Keratinocyte (primary cell): ENCODE measurements at regions not wholly inside any gene's neighbourhood (a gene's known extent, or its start where the extent isn't known, plus 50 kb on each side); places are given as distances from the start of the nearest gene placed in this dataset.

Experiments
- DNase-seq: peaks from one replicate; pipeline ENCODE4 v3.0.0-alpha.2; 2011; ENCODE audit warnings: low read depth, missing footprints, low spot score
- FAIRE-seq: peaks from 2 replicates; lab custom pipeline; 2011; peaks lifted over from hg19 to GRCh38; lab: Jason Lieb, UNC
- H2AFZ ChIP-seq: 2 replicates; pipeline ENCODE4 v1.6.0; 2012; ENCODE audit warnings: low read length, control low read depth, inconsistent platforms; ENCODE audit not compliant: control insufficient read depth
- H3K27ac ChIP-seq: 2 replicates; pipeline ENCODE4 v1.5.1; 2011; ENCODE audit warnings: low read length; ENCODE audit not compliant: control insufficient read depth, insufficient read depth
- H3K27me3 ChIP-seq: 3 replicates; pipeline ENCODE4 v1.6.0; 2011; ENCODE audit warnings: low read length; ENCODE audit not compliant: control insufficient read depth, insufficient read depth; ENCODE audit errors: extremely low read depth
- H3K36me3 ChIP-seq, 2 experiments: 2 replicates in 1 of 2; 3 replicates in 1 of 2; pipeline ENCODE4 v1.5.1; 2011; ENCODE audit warnings: low read length in 2 of 2, mild to moderate bottlenecking in 1 of 2; ENCODE audit not compliant: control insufficient read depth in 2 of 2, insufficient read depth in 2 of 2; ENCODE audit errors: extremely low read depth in 1 of 2
- H3K4me1 ChIP-seq: 3 replicates; pipeline ENCODE4 v1.5.1; 2011; ENCODE audit warnings: low read length; ENCODE audit not compliant: control insufficient read depth, insufficient read depth; ENCODE audit errors: extremely low read depth
- H3K4me2 ChIP-seq: 3 replicates; pipeline ENCODE4 v1.6.0; 2011; ENCODE audit warnings: low read depth, low read length; ENCODE audit not compliant: control insufficient read depth, insufficient read depth; ENCODE audit errors: extremely low read depth
- H3K4me3 ChIP-seq, 3 experiments: fragments of 200-600 bp in 1 of 3; sonication (generic) in 1 of 3; 2 replicates in 2 of 3; 3 replicates in 1 of 3; pipeline ENCODE4 v1.5.1; 2011 to 2016; ENCODE audit warnings: low read length in 3 of 3, mild to moderate bottlenecking in 3 of 3, control low read depth in 2 of 3, inconsistent platforms in 1 of 3, low read depth in 1 of 3, mixed read lengths in 1 of 3, mixed run types in 1 of 3, moderate library complexity in 1 of 3; ENCODE audit not compliant: control insufficient read depth in 2 of 3, insufficient read depth in 2 of 3; ENCODE audit errors: extremely low read depth in 1 of 3
- H3K79me2 ChIP-seq: 2 replicates; pipeline ENCODE4 v1.6.0; 2012; ENCODE audit warnings: low read length; ENCODE audit not compliant: control insufficient read depth, insufficient read depth
- H3K9ac ChIP-seq: 3 replicates; pipeline ENCODE4 v1.6.0; 2011; ENCODE audit warnings: low read length; ENCODE audit not compliant: control insufficient read depth, insufficient read depth; ENCODE audit errors: extremely low read depth
- H3K9me1 ChIP-seq: 3 replicates; pipeline ENCODE4 v1.6.0; 2011; ENCODE audit warnings: low read length; ENCODE audit not compliant: control insufficient read depth, insufficient read depth; ENCODE audit errors: extremely low read depth
- H3K9me3 ChIP-seq: 2 replicates; pipeline ENCODE4 v1.5.1; 2012; ENCODE audit warnings: low read depth, low read length; ENCODE audit not compliant: control insufficient read depth
- H4K20me1 ChIP-seq: 3 replicates; pipeline ENCODE4 v1.6.0; 2011; ENCODE audit warnings: low read length; ENCODE audit not compliant: control insufficient read depth, insufficient read depth; ENCODE audit errors: extremely low read depth
- CTCF ChIP-seq, 3 experiments: IDR thresholded peaks in 1 of 3; conservative IDR thresholded peaks in 1 of 3; optimal IDR thresholded peaks in 1 of 3; 2 replicates in 2 of 3; 3 replicates in 1 of 3; pipeline versions ENCODE3 to v1.5.1; 2011; ENCODE audit warnings: low read length in 3 of 3, mild to moderate bottlenecking in 3 of 3, moderate library complexity in 2 of 3, control low read depth in 1 of 3, inconsistent platforms in 1 of 3; ENCODE audit not compliant: insufficient read depth in 2 of 3; ENCODE audit errors: extremely low read depth in 1 of 3
- EZH2 ChIP-seq: IDR thresholded peaks from one replicate; pipeline ENCODE4 v1.6.1; 2012; ENCODE audit warnings: inconsistent platforms, mild to moderate bottlenecking, low read length, moderate library complexity
- dilution Hi-C: fragments of 300-500 bp; cut with MboI; formaldehyde crosslinking; loops from one replicate; pipeline ENCODE4 v1.7.0; 2020; ENCODE audit warnings: low sequenced_read_pairs; ENCODE audit not compliant: extremely low pct_ligation_motif_present

- H3K4me2 ChIP-seq, result no peak overlapping the region
- no peak overlapping the region for H3K9ac ChIP-seq
- FAIRE-seq (no peak), DNase-seq (no peak)
- no peak for TF ChIP-seq CTCF (optimal IDR thresholded peaks at IDR 0.05 in 1 of 3, IDR thresholded peaks at IDR 0.05 in 1 of 3, conservative IDR thresholded peaks at IDR 0.05 in 1 of 3; ENCODE audit: extremely low read depth in 1 of 3, insufficient read depth in 2 of 3, low read length in 3 of 3)
- no peak for TF ChIP-seq EZH2
- no peaks in the 10 kb centered on the region for H3K79me2 ChIP-seq
- H3K9me1 ChIP-seq, result no peaks in the 10 kb centered on the region
- no peak overlapping the region for H3K4me3 ChIP-seq
- H3K9me3 ChIP-seq, result peaks cover 2% of the 10 kb centered on the region
- no peak overlapping the region for H2AFZ ChIP-seq
- H3K4me1 ChIP-seq, result no peaks in the 10 kb centered on the region
- H3K36me3 ChIP-seq, result no peaks in the 10 kb centered on the region
- no peak overlapping the region for H3K27ac ChIP-seq
- H3K27me3 ChIP-seq, result no peaks in the 10 kb centered on the region
- dilution Hi-C loops, result no loop called here
- H4K20me1 ChIP-seq, result no peaks in the 10 kb centered on the region
Observed at GRCh38 chr3:127110982-127111693, 81.8 kb upstream of the PRR23E start.

GRCh38 chr3:127112796-127113570 lies 79.9 kb upstream of the PRR23E start:
- no peak overlapping the region for H3K9ac ChIP-seq
- TF ChIP-seq CTCF (optimal IDR thresholded peaks at IDR 0.05 in 1 of 3, IDR thresholded peaks at IDR 0.05 in 1 of 3, conservative IDR thresholded peaks at IDR 0.05 in 1 of 3; ENCODE audit: extremely low read depth in 1 of 3, insufficient read depth in 2 of 3, low read length in 3 of 3), result no peak
- no peak for TF ChIP-seq EZH2
- no peak overlapping the region for H3K27ac ChIP-seq
- no peaks in the 10 kb centered on the region for H3K36me3 ChIP-seq
- dilution Hi-C loops, result no loop called here
- H3K9me3 ChIP-seq, result peaks cover 2% of the 10 kb centered on the region
- FAIRE-seq (no peak), DNase-seq (no peak)
- no peaks in the 10 kb centered on the region for H3K9me1 ChIP-seq
- H3K27me3 ChIP-seq, result no peaks in the 10 kb centered on the region
- no peaks in the 10 kb centered on the region for H3K4me1 ChIP-seq
- H3K79me2 ChIP-seq, result no peaks in the 10 kb centered on the region
- no peaks in the 10 kb centered on the region for H4K20me1 ChIP-seq
- no peak overlapping the region for H2AFZ ChIP-seq
- H3K4me2 ChIP-seq, result no peak overlapping the region
- H3K4me3 ChIP-seq, result no peak overlapping the region
